GM12878 (cell line): ENCODE measurements at regions not wholly inside any gene's neighbourhood (a gene's known extent, or its start where the extent isn't known, plus 50 kb on each side); places are given as distances from the start of the nearest gene placed in this dataset.

Experiments used
- BACH1 ChIP-seq: fragments of 450-650 bp; IDR thresholded peaks from 2 replicates; pipeline ENCODE4 v1.6.1; 2017; ENCODE audit warnings: mild to moderate bottlenecking, borderline replicate concordance
- E2F8 ChIP-seq: fragments of 450-650 bp; IDR thresholded peaks from 2 replicates; pipeline ENCODE4 v1.6.1; 2018; ENCODE audit warnings: mild to moderate bottlenecking, low read depth, moderate library complexity; ENCODE audit not compliant: partially characterized antibody
- EED ChIP-seq: sonication (generic); IDR thresholded peaks from 2 replicates; pipeline ENCODE4 v1.6.1; 2016; ENCODE audit warnings: antibody characterized with exemption, low read depth
- MLLT1 ChIP-seq: fragments of 450-650 bp; IDR thresholded peaks from 2 replicates; pipeline ENCODE4 v1.6.1; 2016; ENCODE audit warnings: mild to moderate bottlenecking
- SREBF2 ChIP-seq: IDR thresholded peaks from 2 replicates; pipeline ENCODE4 v1.6.1; 2012; ENCODE audit warnings: mild to moderate bottlenecking, low read length
- ZBTB33 ChIP-seq: fragments of 450-650 bp; IDR thresholded peaks from 2 replicates; pipeline ENCODE4 v1.6.1; 2017; ENCODE audit warnings: mild to moderate bottlenecking
- ZNF217 ChIP-seq: fragments of 450-650 bp; IDR thresholded peaks from 2 replicates; pipeline ENCODE4 v1.6.1; 2017; ENCODE audit warnings: antibody characterized with exemption, mild to moderate bottlenecking
- TF ChIP-seq, protein P1 (sequence below): fragments of 450-650 bp; conservative IDR thresholded peaks from 2 replicates; pipeline ENCODE4 v1.6.1; 2017; ENCODE audit warnings: mild to moderate bottlenecking, moderate library complexity

DNA sequence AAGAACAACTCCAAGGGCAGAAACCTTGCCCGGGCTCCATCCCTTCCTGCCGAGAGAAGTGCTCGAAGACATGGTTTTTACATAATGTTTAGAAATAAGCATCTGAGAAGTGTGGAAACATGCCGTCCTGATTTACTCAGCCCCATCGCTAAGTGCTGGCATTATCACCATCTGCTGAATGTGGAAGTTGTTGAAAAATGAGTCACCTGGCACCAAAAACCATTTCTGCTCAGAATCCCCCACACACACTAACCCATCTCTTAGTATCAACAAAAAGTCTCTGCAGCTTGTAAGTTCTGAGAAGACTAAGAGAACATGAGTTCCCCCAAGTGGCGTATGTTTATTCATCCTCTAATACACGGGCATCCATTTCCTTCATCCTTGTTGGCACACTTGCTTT, 51.0 kb upstream of the ARL8B start (continued):
- TF ChIP-seq, protein P1, sequence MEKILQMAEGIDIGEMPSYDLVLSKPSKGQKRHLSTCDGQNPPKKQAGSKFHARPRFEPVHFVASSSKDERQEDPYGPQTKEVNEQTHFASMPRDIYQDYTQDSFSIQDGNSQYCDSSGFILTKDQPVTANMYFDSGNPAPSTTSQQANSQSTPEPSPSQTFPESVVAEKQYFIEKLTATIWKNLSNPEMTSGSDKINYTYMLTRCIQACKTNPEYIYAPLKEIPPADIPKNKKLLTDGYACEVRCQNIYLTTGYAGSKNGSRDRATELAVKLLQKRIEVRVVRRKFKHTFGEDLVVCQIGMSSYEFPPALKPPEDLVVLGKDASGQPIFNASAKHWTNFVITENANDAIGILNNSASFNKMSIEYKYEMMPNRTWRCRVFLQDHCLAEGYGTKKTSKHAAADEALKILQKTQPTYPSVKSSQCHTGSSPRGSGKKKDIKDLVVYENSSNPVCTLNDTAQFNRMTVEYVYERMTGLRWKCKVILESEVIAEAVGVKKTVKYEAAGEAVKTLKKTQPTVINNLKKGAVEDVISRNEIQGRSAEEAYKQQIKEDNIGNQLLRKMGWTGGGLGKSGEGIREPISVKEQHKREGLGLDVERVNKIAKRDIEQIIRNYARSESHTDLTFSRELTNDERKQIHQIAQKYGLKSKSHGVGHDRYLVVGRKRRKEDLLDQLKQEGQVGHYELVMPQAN, result no peak
- no peak for TF ChIP-seq E2F8
- no peak for TF ChIP-seq SREBF2
- no peak for TF ChIP-seq ZNF217
- TF ChIP-seq ZBTB33, result no peak
- no peak for TF ChIP-seq BACH1
- TF ChIP-seq EED, result no peak
- no peak for TF ChIP-seq MLLT1
